ENCODE measurements at regions not wholly inside any gene's neighbourhood (a gene's known extent, or its start where the extent isn't known, plus 50 kb on each side); places are given as distances from the start of the nearest gene placed in this dataset.

- no peak overlapping the region for H4K91ac ChIP-seq (ENCODE audit: insufficient read length, low read depth, low read length)
- H3K23ac ChIP-seq (ENCODE audit: insufficient read length, low read depth, low read length) = no peak overlapping the region
- H2BK5ac ChIP-seq (ENCODE audit: insufficient read length, low read length) = no peak overlapping the region
- H3K27ac Mint-ChIP-seq = no peak overlapping the region
- no peak overlapping the region for H2BK15ac ChIP-seq (ENCODE audit: low read depth, low read length)
- no peaks in the 10 kb centered on the region for H3K9me3 ChIP-seq (ENCODE audit: control insufficient read depth, low read depth, low read length)
- no peak for TF ChIP-seq CTCF (conservative IDR thresholded peaks at IDR 0.05)
- H3K4me1 ChIP-seq (ENCODE audit: insufficient read depth, low read length) = peaks cover 4% of the 10 kb centered on the region; the same call in 1 of the 2 replicates
- H2BK120ac ChIP-seq (ENCODE audit: low read depth, low read length, poor library complexity, severe bottlenecking) = no peak overlapping the region
- no peak overlapping the region for H2AK5ac ChIP-seq (ENCODE audit: insufficient read length, low read length)
- H3K27ac ChIP-seq (ENCODE audit: insufficient read length, low read depth, low read length) = no peak overlapping the region
- H3K27me3 Mint-ChIP-seq (ENCODE audit: low read depth) = no peaks in the 10 kb centered on the region
- no peak overlapping the region for H4K5ac ChIP-seq (ENCODE audit: insufficient read length, low read depth, low read length)
- no peak overlapping the region for H3K4ac ChIP-seq (ENCODE audit: low read depth, low read length)
- H3K18ac ChIP-seq (ENCODE audit: insufficient read length, low read depth, low read length) = no peak overlapping the region
- no peak for DNase-seq
- H2AFZ ChIP-seq (ENCODE audit: low read length) = no peak overlapping the region
- H3K23me2 ChIP-seq (ENCODE audit: insufficient read length, low read depth, low read length, poor library complexity, severe bottlenecking) = no peaks in the 10 kb centered on the region
- H4K8ac ChIP-seq (replicated peaks; ENCODE audit: insufficient read length, low read depth, low read length) = no peak overlapping the region
- no peak overlapping the region for H2BK20ac ChIP-seq (ENCODE audit: low read depth, low read length, poor library complexity, severe bottlenecking)
- no peaks in the 10 kb centered on the region; the same call in 1 of the 2 replicates for H3K79me2 ChIP-seq (ENCODE audit: insufficient read depth, low read length)
- H3K79me1 ChIP-seq (ENCODE audit: insufficient read depth, low read depth, low read length, poor library complexity, severe bottlenecking) = no peaks in the 10 kb centered on the region
- peaks cover 21 to 22% of the 10 kb centered on the region in 2 experiments for H3K4me1 Mint-ChIP-seq
- no peak overlapping the region for H3K4me3 Mint-ChIP-seq
- peaks cover 1% of the 10 kb centered on the region in 2 experiments; a peak in 4 of 5 replicates for H3K9me3 Mint-ChIP-seq
- H3T11ph ChIP-seq (ENCODE audit: low read length) = no peak overlapping the region
- H3K9ac ChIP-seq (ENCODE audit: extremely low read depth, insufficient read length, low read length) = no peak overlapping the region
- H2BK12ac ChIP-seq (ENCODE audit: insufficient read length, low read depth, low read length) = no peak overlapping the region
- no peaks in the 10 kb centered on the region for H3K27me3 ChIP-seq (ENCODE audit: insufficient read depth, low read length)
- H3K14ac ChIP-seq (ENCODE audit: insufficient read depth, low read length) = no peak overlapping the region
- no peak overlapping the region for H3K56ac ChIP-seq (ENCODE audit: insufficient read length, low read depth, low read length)
- no peaks in the 10 kb centered on the region for H4K20me1 ChIP-seq (ENCODE audit: control insufficient read depth, insufficient read depth, insufficient read length)
- H3K4me2 ChIP-seq (ENCODE audit: insufficient read depth, insufficient read length, low read length) = no peak overlapping the region
- H3K36me3 Mint-ChIP-seq (ENCODE audit: insufficient read depth in 1 of 3, low read depth in 3 of 3) = peaks cover under 1 to 2% (median under 1%) of the 10 kb centered on the region in 3 experiments; a peak in 5 of 7 replicates
Observed at GRCh38 chr14:26132061-26132645, 465.7 kb downstream of the NOVA1 start.

Measured in H9 (cell line).